GM12873 (cell line): ENCODE measurements at regions not wholly inside any gene's neighbourhood (a gene's known extent, or its start where the extent isn't known, plus 50 kb on each side); places are given as distances from the start of the nearest gene placed in this dataset.

Source experiments
- CTCF ChIP-seq: IDR thresholded peaks from 2 replicates; pipeline ENCODE4 v1.5.1; 2012; ENCODE audit warnings: low read depth, mild to moderate bottlenecking, moderate library complexity, low read length, control low read depth; ENCODE audit not compliant: insufficient read depth; ENCODE audit errors: missing control alignments

- TF ChIP-seq CTCF, result no peak
These were observed 158.5 kb upstream of the CLINT1 start for GRCh38 chr5:158017469-158017868.

GRCh38 chr5:158014372-158014771 lies 155.4 kb upstream of the CLINT1 start:
- no peak for TF ChIP-seq CTCF

GRCh38 chr5:158013939-158014338 lies 155.0 kb upstream of the CLINT1 start:
- TF ChIP-seq CTCF, result peak; percentile 57

GRCh38 chr5:158013303-158013702 lies 154.4 kb upstream of the CLINT1 start:
- no peak for TF ChIP-seq CTCF

- no peak for TF ChIP-seq CTCF
These were observed 152.5 kb upstream of the CLINT1 start for GRCh38 chr5:158011422-158011821.

GRCh38 chr5:158010831-158011230 lies 151.9 kb upstream of the CLINT1 start:
- TF ChIP-seq CTCF, result no peak

- TF ChIP-seq CTCF, result no peak
These were observed 148.4 kb upstream of the CLINT1 start for GRCh38 chr5:158007336-158007735.
